Progenitor cell of endocrine pancreas (in vitro differentiated cells): ENCODE measurements at regions not wholly inside any gene's neighbourhood (a gene's known extent, or its start where the extent isn't known, plus 50 kb on each side); places are given as distances from the start of the nearest gene placed in this dataset.

ENCODE experiments used
- DNase-seq: peaks from one replicate; pipeline ENCODE4 v3.0.0; 2021; ENCODE audit warnings: low spot score; ENCODE audit not compliant: unreplicated experiment
- H3K27ac Mint-ChIP-seq: 2 replicates; pipeline ENCODE4 v1.8.0; 2021; ENCODE audit warnings: mild to moderate bottlenecking, moderate library complexity, mixed read lengths
- H3K27me3 Mint-ChIP-seq: 2 replicates; pipeline ENCODE4 v1.8.0; 2021; ENCODE audit warnings: mixed read lengths
- H3K36me3 Mint-ChIP-seq: 2 replicates; pipeline ENCODE4 v1.8.0; 2022; ENCODE audit warnings: mixed read lengths; ENCODE audit not compliant: insufficient read depth
- H3K4me1 Mint-ChIP-seq: 2 replicates; pipeline ENCODE4 v1.8.0; 2021; ENCODE audit warnings: low read depth, mixed read lengths
- H3K4me3 Mint-ChIP-seq: 2 replicates; pipeline ENCODE4 v1.8.0; 2021; ENCODE audit warnings: low read depth, mild to moderate bottlenecking, moderate library complexity, mixed read lengths
- H3K9me3 Mint-ChIP-seq: 2 replicates; pipeline ENCODE4 v1.8.0; 2021; ENCODE audit warnings: low read depth, mixed read lengths
- CTCF ChIP-seq: fragments of 200-600 bp; sonication (generic); IDR thresholded peaks from one replicate; pipeline ENCODE4 v1.5.0; 2021; ENCODE audit warnings: antibody characterized with exemption, mild to moderate bottlenecking; ENCODE audit not compliant: unreplicated experiment

DNA sequence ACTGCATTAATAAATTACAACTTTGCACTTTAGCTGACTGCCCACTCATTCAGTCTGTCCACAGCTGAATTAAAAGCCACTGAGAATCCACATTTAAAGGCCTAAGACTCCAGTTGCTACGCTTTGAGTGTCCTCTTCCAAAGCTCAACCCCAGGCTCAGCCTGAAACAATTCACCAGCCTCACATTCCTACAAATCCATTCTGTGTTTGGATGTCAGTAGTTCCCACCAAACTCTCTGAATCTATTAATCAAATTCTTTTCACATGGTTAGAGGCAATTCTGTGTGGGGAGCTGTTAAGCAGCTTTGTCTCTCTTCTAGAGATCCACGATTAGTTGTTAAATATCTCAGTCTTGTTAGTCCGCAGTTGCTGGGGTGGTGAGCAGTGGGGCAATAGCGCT lies 116.8 kb upstream of the UBE2E2 start:
- H3K27me3 Mint-ChIP-seq = no peaks in the 10 kb centered on the region
- H3K36me3 Mint-ChIP-seq = no peaks in the 10 kb centered on the region

DNA sequence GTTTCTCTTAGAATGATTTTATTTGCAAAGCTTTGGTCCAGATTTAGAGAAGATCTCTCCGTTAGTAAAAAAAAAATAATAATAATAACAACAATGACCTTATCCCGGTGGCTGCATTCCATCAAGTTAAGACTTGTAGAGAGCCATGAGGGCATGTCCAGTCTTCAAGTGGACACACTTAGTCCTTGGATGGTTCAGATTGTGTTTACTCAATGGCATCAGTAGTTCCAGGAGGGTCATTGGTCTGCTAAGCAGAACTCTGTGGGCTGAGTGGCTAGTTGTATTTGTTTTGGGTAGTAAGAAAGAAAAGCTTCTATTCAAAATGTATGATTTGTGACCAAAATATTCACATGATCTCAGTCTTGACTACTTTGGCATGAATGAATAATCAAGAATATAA lies 116.3 kb upstream of the UBE2E2 start:
- Mint-ChIP-seq H3K27ac (no peak overlapping the region), H3K27me3 (no peaks in the 10 kb centered on the region), H3K4me1 (peaks cover 4% of the 10 kb centered on the region), H3K4me3 (no peak overlapping the region), H3K9me3 (peaks cover under 1% of the 10 kb centered on the region), H3K36me3 (no peaks in the 10 kb centered on the region)
- DNase-seq = no peak
- no peak for TF ChIP-seq CTCF

More for the DNA sequence above, 116.8 kb upstream of the UBE2E2 start:
- Mint-ChIP-seq H3K4me1 (peaks cover 4% of the 10 kb centered on the region), H3K4me3 (no peak overlapping the region), H3K27ac (no peak overlapping the region), H3K9me3 (no peaks in the 10 kb centered on the region)
- no peak for TF ChIP-seq CTCF
- no peak for DNase-seq

GRCh38 chr3:23094412-23094811 lies 108.7 kb upstream of the UBE2E2 start:
- DNase-seq = no peak
- no peak overlapping the region for H3K4me3 Mint-ChIP-seq
- TF ChIP-seq CTCF = no peak
- H3K9me3 Mint-ChIP-seq = peaks cover 7% of the 10 kb centered on the region
- no peak overlapping the region for H3K27ac Mint-ChIP-seq
- H3K27me3 Mint-ChIP-seq = no peaks in the 10 kb centered on the region
- peaks cover 3% of the 10 kb centered on the region for H3K4me1 Mint-ChIP-seq
- H3K36me3 Mint-ChIP-seq = no peaks in the 10 kb centered on the region

DNA sequence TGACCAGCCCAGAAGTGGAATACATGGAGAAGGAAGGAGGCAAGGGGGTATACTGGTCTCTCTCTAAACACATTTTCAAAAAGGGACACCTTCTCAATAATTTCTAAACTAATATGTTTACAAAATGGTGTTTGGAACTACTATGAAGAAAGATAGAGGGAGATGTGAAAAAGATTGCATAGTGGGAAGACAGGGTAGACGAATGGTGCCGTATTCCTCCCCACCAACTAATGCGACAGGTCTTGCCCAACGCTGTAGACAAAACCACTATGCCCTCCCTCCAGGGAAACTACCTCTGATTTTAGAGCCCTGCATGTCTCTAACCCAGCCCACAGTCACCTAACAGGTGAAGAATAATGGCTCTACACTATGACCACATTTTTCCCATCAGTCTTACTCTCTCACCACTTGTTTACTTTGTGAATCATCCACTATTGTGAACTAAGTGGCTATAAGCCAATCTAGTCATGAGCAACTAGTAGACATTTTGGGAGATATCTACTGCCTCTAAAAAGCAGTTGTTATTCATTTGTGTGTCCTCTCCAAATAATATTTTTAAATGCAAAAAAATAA lies 108.2 kb upstream of the UBE2E2 start:
- Mint-ChIP-seq H3K27me3 (no peaks in the 10 kb centered on the region), H3K4me3 (no peak overlapping the region), H3K36me3 (no peaks in the 10 kb centered on the region), H3K4me1 (peaks cover 3% of the 10 kb centered on the region), H3K9me3 (peaks cover 7% of the 10 kb centered on the region), H3K27ac (no peak overlapping the region)
- TF ChIP-seq CTCF = no peak
- DNase-seq = no peak

- no peak for DNase-seq
- H3K4me1 Mint-ChIP-seq = peaks cover 3% of the 10 kb centered on the region
- no peak overlapping the region for H3K4me3 Mint-ChIP-seq
- no peaks in the 10 kb centered on the region for H3K36me3 Mint-ChIP-seq
- TF ChIP-seq CTCF = no peak
- H3K27me3 Mint-ChIP-seq = no peaks in the 10 kb centered on the region
- H3K9me3 Mint-ChIP-seq = peaks cover 7% of the 10 kb centered on the region
- H3K27ac Mint-ChIP-seq = no peak overlapping the region
These were observed 107.1 kb upstream of the UBE2E2 start for GRCh38 chr3:23096041-23096440.
